MCF 10A (cell line): ENCODE measurements at regions not wholly inside any gene's neighbourhood (a gene's known extent, or its start where the extent isn't known, plus 50 kb on each side); places are given as distances from the start of the nearest gene placed in this dataset.

ENCODE experiments used
- BruUV-seq: library from RNA; stranded (reverse); fragments of 400-500 nt; replicated peaks from 2 replicates; lab custom pipeline; 2021; lab: Mats Ljungman, UMichigan
- CTCF ChIA-PET: fragments of 300-600 bp; sonication (Branson Sonifier 250); formaldehyde crosslinking; extraction: SDS; loops from one replicate; lab custom pipeline; 2021; ENCODE audit warnings: antibody characterized with exemption, inconsistent platforms; lab: Yijun Ruan, JAX
- POLR2A ChIA-PET: fragments of 300-600, 350-650 bp; sonication (Branson Sonifier 250); formaldehyde crosslinking; extraction: SDS; loops from one replicate; lab custom pipeline; 2020; ENCODE audit warnings: antibody characterized with exemption, inconsistent platforms; lab: Yijun Ruan, JAX
- DNase-seq: peaks from one replicate; pipeline ENCODE4 v3.0.0-alpha.2; 2018; ENCODE audit not compliant: unreplicated experiment
- H3K27ac Mint-ChIP-seq: one replicate; pipeline ENCODE4 v1.8.0; 2022; ENCODE audit warnings: mild to moderate bottlenecking, low read depth, mixed read lengths; ENCODE audit not compliant: unreplicated experiment
- H3K27me3 Mint-ChIP-seq: one replicate; pipeline ENCODE4 v1.8.0; 2022; ENCODE audit warnings: mixed read lengths; ENCODE audit not compliant: insufficient read depth, unreplicated experiment
- H3K36me3 Mint-ChIP-seq: one replicate; pipeline ENCODE4 v1.8.0; 2022; ENCODE audit warnings: mild to moderate bottlenecking, moderate library complexity, mixed read lengths; ENCODE audit not compliant: insufficient read depth, unreplicated experiment
- H3K4me1 Mint-ChIP-seq: one replicate; pipeline ENCODE4 v1.8.0; 2022; ENCODE audit warnings: mixed read lengths; ENCODE audit not compliant: insufficient read depth, unreplicated experiment
- H3K4me3 Mint-ChIP-seq: one replicate; pipeline ENCODE4 v1.8.0; 2022; ENCODE audit warnings: mild to moderate bottlenecking, moderate library complexity, mixed read lengths; ENCODE audit not compliant: unreplicated experiment
- H3K9me3 Mint-ChIP-seq: one replicate; pipeline ENCODE4 v1.8.0; 2022; ENCODE audit warnings: mixed read lengths; ENCODE audit not compliant: unreplicated experiment
- intact Hi-C: fragments of 100-400 bp; cut with micrococcal nuclease; formaldehyde crosslinking; loops from 2 replicates; pipeline ENCODE4 v1.14.1; 2022
- TF ChIP-seq, protein P1 (sequence below): fragments of 200-600 bp; IDR thresholded peaks from one replicate; pipeline ENCODE4 v1.8.0; 2022; ENCODE audit warnings: antibody characterized with exemption, mild to moderate bottlenecking; ENCODE audit not compliant: unreplicated experiment

- DNase-seq: no peak
- CTCF ChIA-PET: interaction anchor here (0.7 kb wide), 1 partner anchor 63 kb away, joined by 3 read pairs; no protein-coding TSS in a partner anchor
- Mint-ChIP-seq H3K4me1 (no peaks in the 10 kb centered on the region), H3K9me3 (no peaks in the 10 kb centered on the region), H3K27me3 (peaks cover 49% of the 10 kb centered on the region), H3K27ac (no peak overlapping the region), H3K4me3 (no peak overlapping the region), H3K36me3 (no peaks in the 10 kb centered on the region)
- no TSS peak for BruUV-seq
- TF ChIP-seq, protein P1, sequence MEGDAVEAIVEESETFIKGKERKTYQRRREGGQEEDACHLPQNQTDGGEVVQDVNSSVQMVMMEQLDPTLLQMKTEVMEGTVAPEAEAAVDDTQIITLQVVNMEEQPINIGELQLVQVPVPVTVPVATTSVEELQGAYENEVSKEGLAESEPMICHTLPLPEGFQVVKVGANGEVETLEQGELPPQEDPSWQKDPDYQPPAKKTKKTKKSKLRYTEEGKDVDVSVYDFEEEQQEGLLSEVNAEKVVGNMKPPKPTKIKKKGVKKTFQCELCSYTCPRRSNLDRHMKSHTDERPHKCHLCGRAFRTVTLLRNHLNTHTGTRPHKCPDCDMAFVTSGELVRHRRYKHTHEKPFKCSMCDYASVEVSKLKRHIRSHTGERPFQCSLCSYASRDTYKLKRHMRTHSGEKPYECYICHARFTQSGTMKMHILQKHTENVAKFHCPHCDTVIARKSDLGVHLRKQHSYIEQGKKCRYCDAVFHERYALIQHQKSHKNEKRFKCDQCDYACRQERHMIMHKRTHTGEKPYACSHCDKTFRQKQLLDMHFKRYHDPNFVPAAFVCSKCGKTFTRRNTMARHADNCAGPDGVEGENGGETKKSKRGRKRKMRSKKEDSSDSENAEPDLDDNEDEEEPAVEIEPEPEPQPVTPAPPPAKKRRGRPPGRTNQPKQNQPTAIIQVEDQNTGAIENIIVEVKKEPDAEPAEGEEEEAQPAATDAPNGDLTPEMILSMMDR: no peak
- POLR2A ChIA-PET: no interaction called here
- intact Hi-C loops: no loop called here
Measured at GRCh38 chr11:11122749-11123148, 230.3 kb downstream of the CSNK2A3 start.

DNA sequence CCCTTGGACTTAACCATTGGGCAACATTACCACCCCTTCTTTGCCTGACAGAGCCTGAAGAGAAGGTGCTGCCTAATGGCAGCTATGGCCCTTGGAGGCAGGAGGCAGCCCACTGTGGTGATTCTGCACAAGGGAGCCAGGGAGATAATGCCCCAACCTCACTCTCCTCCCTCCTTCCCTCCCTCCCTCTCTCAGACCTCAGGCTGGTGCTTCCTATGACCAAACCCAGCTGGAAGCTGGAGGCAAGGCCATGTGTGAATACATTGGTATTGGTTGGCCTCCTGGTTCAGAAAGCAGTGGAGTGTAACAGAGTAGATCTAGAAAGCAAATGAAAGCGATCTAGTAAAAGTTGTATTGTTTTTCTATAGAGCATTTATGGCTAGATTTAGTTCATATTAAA lies 233.1 kb downstream of the CSNK2A3 start:
- H3K36me3 Mint-ChIP-seq: no peaks in the 10 kb centered on the region
- peaks cover 49% of the 10 kb centered on the region for H3K27me3 Mint-ChIP-seq
- no peaks in the 10 kb centered on the region for H3K4me1 Mint-ChIP-seq
- ChIA-PET POLR2A (no interaction called here), CTCF (interaction anchor here (0.7 kb wide), 1 partner anchor 93 kb away, joined by 3 read pairs; no protein-coding TSS in a partner anchor)
- H3K4me3 Mint-ChIP-seq: no peak overlapping the region
- no peak for DNase-seq
- intact Hi-C loops: no loop called here
- TF ChIP-seq, protein P1: no peak
- BruUV-seq: no TSS peak
- H3K9me3 Mint-ChIP-seq: no peaks in the 10 kb centered on the region
- H3K27ac Mint-ChIP-seq: no peak overlapping the region

- intact Hi-C loops: no loop called here
- CTCF ChIA-PET: no interaction called here
- Mint-ChIP-seq H3K27me3 (peaks cover 44% of the 10 kb centered on the region), H3K4me3 (no peak overlapping the region), H3K27ac (no peak overlapping the region), H3K9me3 (peaks cover 8% of the 10 kb centered on the region), H3K36me3 (no peaks in the 10 kb centered on the region), H3K4me1 (no peaks in the 10 kb centered on the region)
- POLR2A ChIA-PET: interaction anchor here (0.6 kb wide), 1 partner anchor 723 kb away, joined by 3 read pairs; no protein-coding TSS in a partner anchor
- DNase-seq: no peak
- TF ChIP-seq, protein P1: no peak
- BruUV-seq: no TSS peak
Measured at GRCh38 chr11:11117730-11118129, 235.3 kb downstream of the CSNK2A3 start.

GRCh38 chr11:11115475-11115874 lies 237.6 kb downstream of the CSNK2A3 start:
- no peaks in the 10 kb centered on the region for H3K4me1 Mint-ChIP-seq
- TF ChIP-seq, protein P1: no peak
- no peak overlapping the region for H3K4me3 Mint-ChIP-seq
- ChIA-PET CTCF (interaction anchor here (1.2 kb wide), 1 partner anchor 136 kb away, joined by 3 read pairs; no protein-coding TSS in a partner anchor), POLR2A (no interaction called here)
- H3K9me3 Mint-ChIP-seq: peaks cover 8% of the 10 kb centered on the region
- DNase-seq: no peak
- H3K27ac Mint-ChIP-seq: no peak overlapping the region
- BruUV-seq: no TSS peak
- intact Hi-C loops: no loop called here
- no peaks in the 10 kb centered on the region for H3K36me3 Mint-ChIP-seq
- peaks cover 50% of the 10 kb centered on the region for H3K27me3 Mint-ChIP-seq
